ENCODE measurements at regions not wholly inside any gene's neighbourhood (a gene's known extent, or its start where the extent isn't known, plus 50 kb on each side); places are given as distances from the start of the nearest gene placed in this dataset.

DNA sequence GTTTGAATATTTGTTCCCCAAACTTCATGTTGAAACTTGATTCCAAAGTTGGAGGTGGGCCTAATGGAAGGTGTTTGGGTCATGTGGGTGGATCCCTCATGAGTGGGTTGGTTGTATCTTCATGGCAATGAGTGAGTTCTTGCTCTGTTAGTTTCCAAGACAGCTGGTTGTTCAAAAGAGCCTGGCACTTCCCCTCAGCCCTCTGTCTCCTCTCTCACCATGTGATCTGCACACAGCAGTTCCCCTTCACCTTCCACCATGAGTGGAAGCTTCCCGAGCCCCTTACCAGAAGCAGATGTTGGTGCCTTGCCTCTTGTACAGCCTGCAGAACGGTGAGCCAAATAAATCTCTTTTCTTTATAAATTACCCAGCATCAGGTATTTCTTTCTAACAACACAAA, 327.1 kb upstream of the SLCO3A1 start:
- TF ChIP-seq, protein P1, sequence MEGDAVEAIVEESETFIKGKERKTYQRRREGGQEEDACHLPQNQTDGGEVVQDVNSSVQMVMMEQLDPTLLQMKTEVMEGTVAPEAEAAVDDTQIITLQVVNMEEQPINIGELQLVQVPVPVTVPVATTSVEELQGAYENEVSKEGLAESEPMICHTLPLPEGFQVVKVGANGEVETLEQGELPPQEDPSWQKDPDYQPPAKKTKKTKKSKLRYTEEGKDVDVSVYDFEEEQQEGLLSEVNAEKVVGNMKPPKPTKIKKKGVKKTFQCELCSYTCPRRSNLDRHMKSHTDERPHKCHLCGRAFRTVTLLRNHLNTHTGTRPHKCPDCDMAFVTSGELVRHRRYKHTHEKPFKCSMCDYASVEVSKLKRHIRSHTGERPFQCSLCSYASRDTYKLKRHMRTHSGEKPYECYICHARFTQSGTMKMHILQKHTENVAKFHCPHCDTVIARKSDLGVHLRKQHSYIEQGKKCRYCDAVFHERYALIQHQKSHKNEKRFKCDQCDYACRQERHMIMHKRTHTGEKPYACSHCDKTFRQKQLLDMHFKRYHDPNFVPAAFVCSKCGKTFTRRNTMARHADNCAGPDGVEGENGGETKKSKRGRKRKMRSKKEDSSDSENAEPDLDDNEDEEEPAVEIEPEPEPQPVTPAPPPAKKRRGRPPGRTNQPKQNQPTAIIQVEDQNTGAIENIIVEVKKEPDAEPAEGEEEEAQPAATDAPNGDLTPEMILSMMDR (IDR thresholded peaks at IDR 0.05; ENCODE audit: low read depth, low read length) = no peak
- TF ChIP-seq POLR2A (IDR thresholded peaks at IDR 0.05; ENCODE audit: extremely low read depth, insufficient read length) = no peak

All from NB4 (cell line).